GM19328 (cell line): ENCODE measurements at regions not wholly inside any gene's neighbourhood (a gene's known extent, or its start where the extent isn't known, plus 50 kb on each side); places are given as distances from the start of the nearest gene placed in this dataset.
"Not testable (repeated sequence)": the region's sequence is repeated elsewhere in the genome, so short reads cannot be mapped to it uniquely, and the experiment has no call there.

Source experiments
- ATAC-seq: cut with Tn5 transposase; IDR thresholded peaks from one replicate; pipeline ENCODE4 v1.9.1; 2021; ENCODE audit warnings: mild to moderate bottlenecking, moderate library complexity; ENCODE audit not compliant: unreplicated experiment

DNA sequence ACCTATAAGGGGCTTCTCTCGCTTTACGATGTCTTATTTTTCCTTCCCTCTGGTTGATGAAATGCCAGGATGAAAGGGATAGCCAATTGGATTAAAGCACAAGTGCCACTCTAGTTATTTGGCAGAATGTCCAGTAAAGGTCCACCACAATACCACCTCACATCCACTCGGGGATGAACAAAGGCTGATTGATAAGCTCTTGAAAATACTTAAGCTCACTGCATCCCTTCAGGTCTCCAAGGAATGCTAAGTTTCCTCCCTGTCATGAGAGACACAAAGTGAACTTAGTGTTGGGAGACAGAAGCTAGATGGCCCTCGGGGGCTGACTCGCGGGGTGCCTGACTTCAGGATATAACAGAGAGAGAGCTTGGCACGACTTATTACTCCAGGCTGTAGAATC lies 185.9 kb upstream of the ZNF644 start:
- ATAC-seq = not testable (repeated sequence)

DNA sequence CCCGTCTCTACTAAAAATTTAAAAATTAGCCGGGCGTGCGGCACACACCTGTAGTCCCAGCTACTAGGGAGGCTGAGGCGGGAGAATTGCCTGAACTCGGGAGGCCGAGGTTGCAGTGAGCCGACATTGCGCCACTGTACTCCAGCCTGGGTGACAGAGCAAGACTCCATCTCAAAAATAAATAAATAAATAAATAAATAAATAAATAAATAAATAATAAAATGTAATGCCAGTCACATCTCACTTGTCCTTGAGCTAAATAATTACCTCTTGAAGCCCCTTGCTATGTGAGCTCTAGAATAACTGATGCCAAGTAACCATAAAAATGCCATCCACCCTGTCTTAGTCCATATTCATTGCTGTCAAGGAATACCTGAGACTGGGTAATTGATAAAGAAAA lies 182.3 kb upstream of the ZNF644 start:
- not testable (repeated sequence) for ATAC-seq

DNA sequence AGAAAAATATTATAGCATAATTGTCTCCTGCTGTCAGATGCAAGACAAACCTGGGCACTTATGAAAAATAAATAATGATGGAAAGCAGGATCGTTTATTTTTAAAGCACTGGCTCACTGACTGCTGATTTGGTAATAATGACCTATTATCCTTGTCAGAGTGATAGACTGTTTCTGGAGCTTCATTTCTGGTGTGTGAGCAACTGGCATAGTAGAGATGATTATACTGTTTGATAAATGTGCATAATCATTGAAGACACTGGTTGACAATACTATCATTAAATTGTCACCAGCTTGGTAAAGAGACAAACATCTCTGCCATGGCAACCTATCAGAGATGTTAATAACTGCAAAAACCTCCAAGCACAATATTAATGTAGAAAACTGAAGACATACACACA lies 179.9 kb upstream of the ZNF644 start:
- no peak for ATAC-seq

DNA sequence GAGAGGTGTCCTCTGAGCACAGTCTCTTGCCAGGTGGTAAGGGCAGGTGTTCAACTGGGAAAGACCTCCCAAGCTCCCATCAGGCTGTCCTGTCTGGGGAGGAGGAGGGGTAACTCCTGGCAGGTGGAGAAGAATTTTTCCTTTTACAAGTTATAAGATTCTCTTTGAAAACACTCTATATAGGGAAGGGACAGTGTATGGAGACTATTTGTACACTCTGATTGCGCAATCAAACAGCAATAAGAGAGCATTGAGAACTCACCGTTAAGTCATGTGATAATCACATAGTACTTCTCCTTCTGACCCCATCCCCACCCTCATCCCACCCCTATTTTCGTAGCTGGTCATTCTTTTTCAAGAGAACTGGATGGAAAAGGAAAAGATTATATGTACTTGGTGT lies 179.3 kb upstream of the ZNF644 start:
- no peak for ATAC-seq

DNA sequence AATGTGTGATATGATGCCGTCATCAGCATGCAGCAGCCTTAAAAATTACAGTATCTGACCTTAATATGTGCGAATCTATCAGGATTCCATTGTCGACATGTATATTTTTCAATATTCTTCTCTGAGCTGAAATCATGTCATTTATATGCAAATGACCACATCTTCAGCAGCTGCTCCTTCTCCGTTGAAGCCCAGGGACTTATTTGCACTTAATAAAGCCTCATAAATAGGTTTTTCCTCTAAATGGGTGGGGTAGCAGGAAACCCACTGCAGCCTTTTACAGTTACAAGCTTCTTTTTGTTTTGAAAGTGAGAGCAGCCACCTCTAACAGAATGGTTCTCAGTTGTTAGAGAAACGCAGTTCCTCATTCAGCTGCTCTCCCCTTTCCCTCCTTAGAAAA lies 178.8 kb upstream of the ZNF644 start:
- ATAC-seq = no peak

DNA sequence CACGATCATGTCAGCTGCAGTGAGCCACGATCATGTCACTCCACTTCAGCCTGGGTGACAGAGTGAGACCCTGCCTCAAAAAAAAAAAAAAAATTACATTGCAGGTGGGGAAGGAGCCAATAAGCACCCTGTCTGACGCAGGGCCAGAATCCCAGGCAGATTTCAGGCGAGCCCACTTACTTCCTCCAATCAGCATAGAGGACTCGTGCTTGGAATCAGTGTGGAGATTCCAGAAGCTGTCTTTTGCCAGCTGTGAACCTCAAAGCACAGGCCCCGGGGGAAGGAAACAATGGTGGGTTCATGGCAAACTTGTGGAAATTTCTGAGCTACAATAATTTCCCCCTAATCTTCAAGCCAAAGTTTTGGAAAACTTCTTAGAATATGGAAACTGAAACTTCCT lies 178.2 kb upstream of the ZNF644 start:
- no peak for ATAC-seq

DNA sequence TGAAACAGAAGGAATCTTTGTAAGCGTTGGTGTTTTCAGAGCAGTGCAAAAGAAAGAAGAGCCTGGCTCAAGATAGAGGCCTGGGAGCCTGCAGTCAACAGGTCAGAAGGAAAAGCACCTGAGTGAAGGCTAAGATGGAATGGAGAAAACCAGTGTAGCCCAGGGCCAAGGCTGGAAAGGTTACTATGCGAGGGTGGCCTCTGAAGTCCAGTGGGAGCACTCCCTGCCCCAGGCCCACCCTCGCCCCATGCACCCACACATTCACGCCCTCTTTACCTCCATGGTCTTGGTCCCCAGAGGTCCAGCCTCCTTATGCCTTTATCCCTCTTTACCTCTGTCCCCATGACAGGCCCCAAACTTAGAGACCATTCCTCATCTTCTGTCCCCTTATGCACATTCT lies 169.2 kb upstream of the ZNF644 start:
- no peak for ATAC-seq

DNA sequence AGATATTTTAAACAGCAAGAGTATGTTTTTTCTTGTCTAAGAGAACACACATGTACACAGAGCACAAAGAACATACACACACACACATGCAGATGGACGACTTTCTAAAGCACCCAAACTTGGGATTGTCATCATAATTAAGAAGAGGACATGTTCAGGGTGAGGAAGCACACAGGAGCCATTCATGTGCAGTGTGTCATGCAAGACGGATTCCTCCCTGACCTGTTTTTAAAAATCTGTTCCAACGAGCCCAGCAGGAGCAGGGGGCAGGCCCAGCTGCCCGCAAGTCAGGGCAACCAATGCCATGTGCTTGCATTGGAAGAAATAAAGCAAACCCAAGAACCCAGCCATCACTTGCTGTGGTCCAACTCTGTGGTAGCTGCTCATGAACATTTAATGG lies 167.3 kb upstream of the ZNF644 start:
- no peak for ATAC-seq

DNA sequence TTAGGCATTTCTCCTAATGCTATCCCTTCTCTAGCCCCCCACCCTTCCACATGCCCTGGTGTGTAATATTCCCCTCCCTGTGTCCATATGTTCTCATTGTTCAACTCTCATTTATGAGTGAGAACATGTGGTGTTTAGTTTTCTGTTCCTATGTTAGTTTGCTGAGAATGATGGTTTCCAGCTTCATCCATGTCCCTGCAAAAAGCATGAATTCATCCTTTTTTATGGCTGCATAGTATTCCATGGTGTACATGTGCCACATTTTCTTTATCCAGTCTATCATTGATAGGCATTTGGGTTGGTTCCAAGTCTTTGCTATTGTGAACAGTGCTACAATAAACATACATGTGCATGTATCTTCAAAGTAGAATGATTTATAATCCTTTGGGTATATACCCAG lies 161.0 kb upstream of the ZNF644 start:
- not testable (repeated sequence) for ATAC-seq

DNA sequence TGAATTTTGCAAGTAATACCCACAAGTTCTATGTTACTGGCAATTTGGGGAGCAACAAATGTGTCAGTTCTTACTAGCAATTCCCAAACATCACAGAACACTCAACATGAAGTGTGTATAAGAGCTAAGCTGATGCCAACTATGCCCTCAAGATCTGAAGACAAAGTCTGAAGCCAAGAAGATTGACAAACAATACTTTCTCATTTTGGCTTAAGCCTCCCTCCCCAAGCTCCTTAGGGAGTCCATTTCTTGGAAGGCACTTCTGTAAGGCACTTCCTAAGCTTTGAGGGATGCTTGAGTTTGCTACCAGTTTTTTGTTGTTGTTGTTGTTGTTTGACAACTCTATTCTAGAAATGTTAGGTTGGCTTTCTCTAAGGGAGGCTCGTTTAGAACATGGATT lies 154.4 kb upstream of the ZNF644 start:
- ATAC-seq = no peak

DNA sequence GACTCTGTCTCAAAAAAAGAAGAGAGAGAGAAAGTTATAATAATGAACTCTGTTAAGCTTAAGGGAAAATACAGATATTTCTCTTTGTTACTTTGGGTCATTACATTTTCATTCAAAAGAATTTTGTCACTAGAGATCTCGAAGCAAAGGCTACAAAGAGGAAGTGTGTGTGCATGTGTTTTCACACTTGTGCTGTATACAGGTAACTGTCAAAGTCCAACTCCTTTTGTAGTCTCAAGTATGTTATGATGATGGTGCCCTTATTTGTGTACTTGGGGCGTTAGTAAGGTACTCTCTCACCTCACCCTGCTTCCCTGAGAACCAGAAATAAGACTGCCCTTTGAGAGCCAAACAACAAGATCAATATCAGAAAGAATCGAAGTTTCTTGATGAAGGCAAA lies 152.9 kb upstream of the ZNF644 start:
- ATAC-seq = no peak

DNA sequence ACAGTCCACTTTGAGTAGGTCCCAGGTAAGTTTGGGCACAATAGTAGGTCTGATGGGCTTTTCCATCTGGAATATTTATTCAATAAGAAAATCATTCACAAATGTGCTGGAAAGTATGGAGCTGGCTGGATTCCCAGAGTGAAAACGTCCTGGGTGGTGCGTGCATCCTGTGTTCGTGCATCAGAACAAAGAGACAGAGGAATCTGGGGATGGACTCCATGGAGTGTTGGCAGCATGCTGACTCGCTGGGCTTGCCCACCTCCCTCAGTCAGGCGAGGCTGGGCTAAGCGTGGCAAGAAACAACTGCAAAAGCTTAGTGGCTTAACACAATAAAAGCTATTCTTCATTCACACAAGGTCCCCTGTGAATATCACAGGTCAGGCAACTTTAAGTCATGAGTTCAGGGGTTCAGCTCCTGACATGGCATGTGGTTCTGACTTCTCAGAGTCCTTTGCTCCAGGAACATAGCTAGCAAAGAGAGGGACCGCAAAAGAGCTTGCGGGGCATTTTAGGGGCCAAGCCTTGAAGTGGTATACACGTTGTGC lies 151.6 kb upstream of the ZNF644 start:
- ATAC-seq = no peak

DNA sequence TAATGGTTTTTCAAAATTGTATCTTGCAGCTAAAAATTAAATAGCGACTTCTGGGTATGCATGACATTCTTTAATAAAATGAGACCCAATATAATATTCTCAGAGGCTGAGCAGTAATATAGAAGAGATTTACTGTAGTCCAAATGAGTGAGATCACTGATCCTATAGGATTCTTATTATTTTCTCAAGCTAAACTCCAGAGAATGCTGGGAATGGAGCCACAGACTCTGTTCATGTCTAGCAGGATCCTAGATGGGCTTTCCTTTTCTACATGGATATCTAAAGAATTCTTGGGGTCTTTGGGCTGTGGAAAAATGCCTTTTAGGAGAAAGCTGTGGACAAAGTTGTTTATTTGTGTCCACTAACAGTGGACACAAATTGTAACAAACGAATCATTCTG lies 150.7 kb upstream of the ZNF644 start:
- ATAC-seq = no peak

DNA sequence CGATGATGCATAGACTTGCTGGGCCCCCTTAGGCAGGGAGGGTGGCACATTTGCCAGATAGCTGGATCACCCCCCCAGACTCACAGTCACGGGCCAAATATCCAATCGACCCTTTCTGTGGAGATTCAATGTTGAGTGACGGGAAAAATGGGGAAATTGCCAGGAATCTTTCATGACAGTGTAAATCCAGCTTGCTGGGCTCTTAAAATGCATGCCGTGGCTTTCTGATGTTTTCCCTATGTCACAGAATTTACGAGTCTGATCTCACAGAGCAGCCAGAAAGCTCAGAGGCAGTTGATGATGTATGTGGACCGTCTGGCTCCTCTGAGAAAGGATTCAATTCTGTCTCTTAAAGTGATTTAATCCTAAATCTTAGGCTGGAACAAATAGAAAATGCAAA lies 150.1 kb upstream of the ZNF644 start:
- ATAC-seq = no peak

DNA sequence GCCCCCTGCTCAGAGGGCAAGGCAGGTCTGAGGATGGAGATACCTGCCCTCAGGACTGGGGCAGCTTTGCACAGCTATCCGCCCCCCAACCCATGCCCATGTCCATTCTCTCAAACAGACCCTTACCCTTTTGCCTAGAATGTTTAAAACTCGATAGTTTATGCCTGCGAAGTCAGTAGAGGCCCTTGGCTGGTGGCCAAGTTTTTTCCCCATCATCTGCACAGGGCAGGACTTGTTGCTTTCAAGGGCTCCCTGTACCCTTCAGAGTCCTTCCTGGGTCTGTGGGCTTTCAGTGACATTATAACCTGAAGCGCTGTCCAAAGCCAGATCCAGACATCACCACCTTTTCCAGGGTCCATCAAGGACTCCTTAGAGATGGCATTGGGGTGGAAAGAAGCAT lies 148.7 kb upstream of the ZNF644 start:
- no peak for ATAC-seq

DNA sequence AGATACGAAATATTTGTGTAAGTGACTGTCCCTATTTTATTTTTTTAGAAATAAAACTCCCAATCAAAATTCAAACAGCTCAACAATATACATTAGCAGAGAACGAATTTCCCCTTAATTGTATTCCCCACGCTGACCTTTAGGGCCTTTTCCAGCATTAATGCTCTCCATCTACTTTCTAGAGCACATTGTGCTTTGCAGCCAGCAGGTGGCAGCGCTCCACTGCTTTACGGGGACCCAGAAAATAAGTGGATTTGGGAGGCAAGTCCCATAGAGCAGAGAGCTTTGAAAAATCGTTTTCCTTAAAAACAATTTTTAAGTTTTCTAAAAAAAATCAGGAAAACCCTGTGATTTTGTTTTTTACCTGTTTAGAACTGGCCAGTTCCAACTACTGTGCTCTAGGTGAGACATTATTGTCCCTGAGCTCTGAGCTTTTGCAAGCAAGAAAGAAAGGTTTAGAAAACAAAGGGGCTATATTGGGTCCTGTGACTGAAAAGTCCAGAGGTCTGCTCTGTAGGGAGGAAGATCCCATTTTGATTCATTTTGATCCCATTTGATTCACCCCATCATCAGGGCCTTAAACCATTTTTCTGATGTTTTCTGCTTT lies 144.4 kb upstream of the ZNF644 start:
- ATAC-seq = no peak

DNA sequence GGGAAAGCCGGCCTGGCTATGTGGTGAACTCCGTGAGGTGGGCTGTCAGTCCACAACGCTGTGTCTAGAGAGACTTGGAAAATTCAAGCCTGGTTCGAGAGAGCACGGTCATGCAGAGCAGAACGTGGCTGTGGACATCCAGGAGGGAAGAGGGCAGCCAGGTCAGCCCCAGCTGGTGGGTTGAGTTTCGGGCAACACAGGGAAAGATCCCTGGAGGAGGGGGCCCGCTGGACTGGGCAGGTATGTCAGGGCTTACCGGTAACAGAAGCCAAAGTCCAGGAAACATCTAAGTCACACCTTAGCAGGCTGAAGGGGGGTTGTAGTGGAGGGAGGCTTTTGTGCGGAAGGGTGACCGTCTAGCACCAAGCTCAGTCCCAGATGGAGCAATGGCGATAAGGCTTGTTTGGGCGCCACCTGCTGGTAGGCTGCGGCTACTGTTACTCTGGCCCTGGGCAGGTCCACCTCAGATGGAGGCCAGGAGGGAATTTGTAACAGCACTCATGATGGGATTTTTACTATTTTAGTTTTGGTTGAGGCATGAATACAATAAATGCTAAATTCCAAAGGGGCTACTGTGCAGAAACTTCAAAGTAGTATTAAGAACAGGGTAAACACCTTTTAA lies 143.3 kb upstream of the ZNF644 start:
- ATAC-seq = peak; percentile 60

DNA sequence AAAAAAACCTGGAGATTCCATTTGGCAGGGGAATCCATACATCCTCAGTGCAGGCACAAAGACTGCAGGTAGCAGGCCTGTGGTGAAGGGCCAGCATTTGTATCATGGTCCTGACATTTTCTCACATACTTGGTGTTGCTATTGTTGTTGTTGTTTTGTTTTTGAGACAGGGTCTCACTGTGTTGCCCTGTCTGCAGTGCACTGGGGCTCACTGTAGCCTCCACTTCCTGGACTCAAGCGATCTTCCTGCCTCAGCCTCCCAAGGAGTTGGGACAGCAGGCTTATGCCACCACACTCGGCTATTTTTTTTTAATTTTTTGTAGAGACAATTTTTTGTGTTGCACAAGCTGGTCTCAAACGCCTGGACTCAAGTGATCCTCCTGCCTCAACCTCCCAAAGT lies 140.8 kb upstream of the ZNF644 start:
- ATAC-seq = no peak

DNA sequence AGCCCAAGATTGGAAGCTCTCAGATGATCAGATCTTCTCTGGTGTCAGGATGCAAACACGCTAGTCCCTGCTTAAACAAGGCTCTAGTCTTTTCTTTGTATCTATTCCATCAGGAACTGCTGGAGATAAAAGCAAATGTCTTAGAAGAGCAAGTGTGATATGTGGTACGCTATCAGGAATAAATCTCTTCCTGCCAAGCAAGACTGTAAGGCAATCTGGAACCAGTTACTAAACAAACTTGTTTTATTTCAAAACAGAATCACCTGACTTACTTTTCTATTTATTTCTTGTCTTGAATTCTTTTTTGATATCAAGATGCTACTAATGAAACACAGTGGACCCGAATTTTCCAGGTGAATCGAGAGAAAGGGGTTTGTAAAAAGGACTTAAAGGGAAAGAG lies 139.9 kb upstream of the ZNF644 start:
- no peak for ATAC-seq

DNA sequence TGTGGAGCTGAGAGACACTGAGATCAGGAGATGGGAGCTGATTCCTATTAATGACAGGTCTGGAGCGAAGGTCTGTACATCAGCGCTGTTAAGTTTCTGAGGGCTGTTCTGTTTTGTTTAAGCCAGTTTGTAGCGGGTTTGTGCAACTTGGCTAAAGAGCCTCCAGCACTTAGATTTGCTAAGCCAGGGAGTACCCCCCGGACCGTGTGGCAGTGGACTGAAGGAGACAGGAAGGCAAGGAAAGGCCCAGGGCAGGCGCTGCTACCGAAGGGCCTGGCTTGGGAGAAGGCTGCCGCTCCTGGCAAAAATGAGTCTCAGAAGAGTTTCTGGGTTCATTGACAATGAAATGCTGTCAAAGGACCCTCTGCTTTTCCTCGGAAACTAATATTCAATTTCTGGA lies 139.3 kb upstream of the ZNF644 start:
- no peak for ATAC-seq

DNA sequence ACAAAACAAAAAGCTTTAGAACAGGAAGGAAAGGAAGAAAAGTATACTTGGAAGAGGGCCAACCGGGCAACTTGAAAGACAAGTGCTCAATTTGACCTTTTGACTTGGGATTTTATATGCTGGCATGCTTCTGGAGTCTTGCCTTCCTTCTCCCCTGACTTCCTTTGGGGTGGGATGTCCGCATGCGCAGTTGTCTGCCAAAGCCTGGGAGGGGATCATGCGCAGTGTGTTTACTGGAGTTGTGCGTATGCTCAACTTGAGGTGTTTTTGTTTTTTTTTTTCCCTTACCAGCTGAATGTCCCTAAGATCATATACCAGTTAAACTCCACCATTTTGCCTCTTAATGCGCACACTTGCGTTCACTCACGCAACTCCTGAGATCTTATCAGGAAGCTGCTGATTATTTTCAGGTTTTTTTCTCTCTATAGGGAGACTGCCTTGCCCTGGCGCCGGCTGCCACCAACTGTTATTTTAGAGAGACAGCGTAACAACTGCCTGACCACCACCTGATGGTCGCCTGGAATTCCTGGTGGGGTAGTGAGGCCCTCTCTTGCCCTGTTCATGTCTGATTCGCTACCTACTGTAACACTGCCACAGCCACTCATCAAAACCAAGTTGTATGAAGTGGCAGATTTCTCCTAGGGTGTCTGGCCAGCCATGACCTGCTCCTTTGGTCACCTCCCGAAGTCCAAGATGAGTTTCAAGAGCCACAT lies 138.7 kb upstream of the ZNF644 start:
- ATAC-seq = no peak

DNA sequence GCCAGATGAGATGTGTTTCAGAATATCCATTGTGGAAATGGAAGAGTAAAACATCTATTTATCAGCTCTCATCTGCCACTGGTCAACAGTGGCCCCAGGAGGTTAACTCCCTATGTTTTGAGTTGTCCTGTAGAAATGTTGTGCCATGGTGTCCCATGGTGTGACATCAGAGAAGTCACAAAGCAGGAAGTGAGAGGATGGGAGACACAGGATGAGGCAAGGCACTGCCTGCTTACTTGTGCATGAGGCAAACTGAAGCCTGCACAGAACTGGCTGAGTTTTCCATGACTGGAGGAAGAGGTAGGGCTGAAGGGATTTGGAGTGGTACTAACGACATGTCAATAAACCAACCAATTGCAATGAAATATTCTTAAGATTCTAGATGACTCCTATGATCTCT lies 131.5 kb upstream of the ZNF644 start:
- ATAC-seq = no peak
